GM18502 (cell line): ENCODE measurements at regions not wholly inside any gene's neighbourhood (a gene's known extent, or its start where the extent isn't known, plus 50 kb on each side); places are given as distances from the start of the nearest gene placed in this dataset.

Experiments used
- ATAC-seq: cut with Tn5 transposase; IDR thresholded peaks from one replicate; pipeline ENCODE4 v1.9.1; 2021; ENCODE audit warnings: mild to moderate bottlenecking; ENCODE audit not compliant: unreplicated experiment, poor library complexity

DNA sequence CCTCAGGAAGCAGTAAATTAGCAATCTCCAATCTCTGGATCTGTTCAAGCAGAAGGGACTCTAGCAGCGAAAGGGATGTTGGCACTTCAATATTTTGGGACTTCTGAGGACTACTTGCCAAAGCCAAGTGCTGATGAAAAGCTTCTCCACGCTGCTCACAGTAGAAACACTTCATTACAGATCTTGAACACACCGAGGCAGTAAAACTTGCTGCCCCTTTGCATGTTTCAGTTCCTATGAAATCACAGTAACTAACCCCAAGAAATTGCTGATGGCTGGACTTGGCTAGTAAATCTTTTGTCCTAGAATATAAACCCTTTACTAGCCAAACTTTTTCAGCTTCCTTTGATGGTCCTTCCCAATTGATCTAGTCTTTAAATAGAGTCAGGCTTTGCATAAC, 750.5 kb upstream of the GRM7 start:
- ATAC-seq: no peak

DNA sequence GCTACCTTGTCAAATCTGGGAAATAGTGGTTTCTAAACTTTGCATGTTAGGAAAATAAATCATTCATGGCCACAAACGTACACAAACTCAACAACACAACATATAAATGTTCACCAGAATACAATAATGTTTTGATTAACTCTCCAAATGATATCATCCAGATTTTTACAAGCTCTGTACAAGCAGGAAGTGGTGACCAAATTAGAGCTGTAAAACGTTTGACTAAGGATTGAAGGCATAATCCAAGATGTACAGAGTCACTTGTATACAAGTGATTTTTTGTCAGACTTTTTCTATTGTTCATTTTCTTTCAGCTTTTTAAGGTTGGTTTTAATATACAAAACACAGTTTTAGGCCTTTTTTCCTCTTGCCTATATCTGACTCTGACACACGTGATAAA, 748.4 kb upstream of the GRM7 start:
- no peak for ATAC-seq

GRCh38 chr3:6113338-6113737, 747.6 kb upstream of the GRM7 start:
- ATAC-seq: no peak

DNA sequence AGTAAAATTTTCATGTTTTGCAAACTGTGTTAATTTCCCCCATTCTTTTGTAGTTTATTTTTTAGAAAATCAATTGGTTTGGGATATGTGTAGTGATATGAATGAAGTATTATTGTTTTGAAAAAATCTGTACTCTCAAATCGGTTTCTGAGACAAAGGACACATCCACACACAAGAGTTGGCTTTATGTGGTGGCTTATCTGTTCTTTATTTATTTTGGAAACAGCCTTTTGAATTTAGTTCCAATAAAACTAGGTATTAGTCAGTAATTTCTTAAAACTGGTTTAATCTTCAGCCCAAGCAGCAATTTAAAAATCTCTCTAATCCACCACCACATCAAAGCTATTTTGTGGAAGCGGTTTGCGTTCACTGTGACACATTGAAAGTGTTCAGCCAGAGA, 741.5 kb upstream of the GRM7 start:
- no peak for ATAC-seq

DNA sequence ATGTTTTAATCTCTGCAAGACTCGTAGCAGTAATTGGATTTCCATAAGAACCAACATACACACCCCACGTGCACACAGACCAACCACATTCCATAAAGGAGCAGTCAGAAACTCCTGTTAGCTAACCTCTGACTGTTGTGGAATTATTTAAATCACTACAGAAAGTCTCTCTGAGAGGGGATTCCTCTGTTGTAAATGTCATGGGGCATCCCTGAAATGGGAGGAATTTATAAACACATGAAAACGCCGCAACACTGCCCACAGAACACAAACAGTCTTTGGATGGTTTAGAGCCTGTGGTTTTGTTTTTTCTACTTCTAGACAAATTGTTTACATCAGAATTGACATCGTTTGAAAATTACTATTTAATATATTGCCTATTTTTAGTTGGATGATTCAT, 740.1 kb upstream of the GRM7 start:
- no peak for ATAC-seq

GRCh38 chr3:6124875-6125274, 736.0 kb upstream of the GRM7 start:
- no peak for ATAC-seq

DNA sequence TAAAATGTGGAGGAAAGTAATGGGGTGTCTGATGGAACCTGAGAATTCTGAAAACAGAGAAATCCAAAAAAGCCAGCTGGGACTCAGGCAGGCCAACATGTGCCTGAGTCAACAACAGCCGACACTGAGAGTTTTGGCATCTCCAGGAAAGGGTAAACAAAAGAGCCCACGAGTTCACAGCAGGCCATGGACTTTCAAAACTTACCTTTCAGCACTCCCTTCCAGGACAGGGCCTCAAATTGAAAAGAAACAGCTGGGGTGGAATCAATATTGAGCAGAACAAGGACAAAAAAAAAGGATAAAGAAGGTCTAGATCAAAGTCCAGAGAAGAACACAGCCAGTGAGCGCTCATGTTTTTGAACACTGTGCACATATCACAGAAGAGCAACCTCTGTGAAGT, 735.4 kb upstream of the GRM7 start:
- ATAC-seq: no peak

DNA sequence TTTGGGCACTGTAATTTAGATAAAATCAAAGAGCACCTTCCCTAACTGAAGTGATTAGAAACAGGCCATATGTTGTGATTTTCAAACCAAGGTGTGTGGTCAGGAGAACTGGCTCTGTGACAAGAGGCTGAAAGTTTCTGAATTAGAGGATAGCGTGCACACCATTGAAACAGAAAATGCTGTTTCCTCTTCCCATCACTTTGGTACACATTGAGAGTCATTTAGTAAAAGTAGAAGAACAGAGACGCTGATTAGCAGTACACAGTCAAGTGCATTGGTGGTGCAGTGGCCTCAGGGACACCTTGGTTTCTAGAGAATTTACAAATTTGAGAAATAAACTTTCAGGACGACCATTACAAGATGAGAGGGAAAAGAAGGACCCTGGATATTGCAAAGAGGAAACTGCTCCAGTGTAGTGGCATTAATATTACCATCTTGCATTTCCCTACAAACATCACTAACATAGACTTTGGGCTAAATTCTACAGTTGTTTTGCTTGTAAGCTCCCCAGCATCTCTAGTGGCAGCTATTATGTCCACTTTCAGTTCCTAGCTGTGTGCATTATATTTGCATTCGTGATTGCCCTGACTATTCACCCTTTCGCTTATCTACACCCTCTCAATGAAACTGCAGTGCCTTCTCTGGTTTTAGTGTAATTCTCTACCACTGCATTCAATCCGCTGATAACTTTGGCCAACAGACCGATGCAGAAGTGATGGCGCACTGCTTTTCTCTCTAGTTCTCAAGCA, 728.1 kb upstream of the GRM7 start:
- no peak for ATAC-seq

DNA sequence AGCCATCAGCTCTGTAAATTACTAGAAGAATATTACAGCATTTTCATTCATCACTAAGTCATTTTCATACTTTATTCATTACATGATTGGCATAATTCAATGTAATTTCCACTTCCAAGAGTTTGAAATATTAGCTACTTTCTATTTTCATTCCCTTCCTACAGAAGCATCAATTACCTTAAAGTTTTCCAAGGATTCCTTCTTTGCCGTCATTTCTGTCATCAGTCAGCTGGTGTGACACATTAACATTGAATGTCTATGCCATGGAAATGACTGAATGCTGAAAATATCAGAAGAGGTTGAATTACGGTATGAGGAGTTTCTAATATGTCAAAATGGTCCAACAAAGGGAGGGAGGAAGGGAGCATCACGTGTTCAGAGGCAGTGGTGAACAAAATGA, 718.2 kb upstream of the GRM7 start:
- no peak for ATAC-seq

DNA sequence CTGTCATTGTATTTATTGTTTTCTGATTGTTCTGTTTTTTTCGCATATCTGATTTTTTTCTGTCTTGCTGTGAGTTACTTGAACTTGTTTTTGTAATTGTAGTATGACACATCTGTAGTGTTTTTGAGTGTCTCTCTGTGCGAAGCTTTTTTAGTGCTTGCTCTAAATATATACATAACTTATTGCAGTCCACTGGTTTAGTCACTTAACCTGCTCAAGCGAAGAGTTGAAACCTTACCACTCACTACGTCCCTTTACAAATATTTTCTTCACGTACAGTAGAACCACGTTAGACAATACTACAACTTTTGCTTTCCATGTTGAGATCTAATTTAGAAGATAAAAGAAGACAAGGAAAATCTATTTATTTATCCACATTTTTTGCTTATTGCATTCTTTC, 713.0 kb upstream of the GRM7 start:
- no peak for ATAC-seq

GRCh38 chr3:6155650-6156338, 705.1 kb upstream of the GRM7 start:
- ATAC-seq: no peak

- ATAC-seq: no peak
Observed at GRCh38 chr3:6165951-6166350, 695.0 kb upstream of the GRM7 start.

- ATAC-seq: no peak
Observed at GRCh38 chr3:6168256-6168655, 692.7 kb upstream of the GRM7 start.

- ATAC-seq: no peak
Observed at GRCh38 chr3:6172871-6173642, 687.9 kb upstream of the GRM7 start.

- no peak for ATAC-seq
Observed at GRCh38 chr3:6177417-6177816, 683.5 kb upstream of the GRM7 start.

- ATAC-seq: no peak
Observed at GRCh38 chr3:6179761-6180160, 681.2 kb upstream of the GRM7 start.

DNA sequence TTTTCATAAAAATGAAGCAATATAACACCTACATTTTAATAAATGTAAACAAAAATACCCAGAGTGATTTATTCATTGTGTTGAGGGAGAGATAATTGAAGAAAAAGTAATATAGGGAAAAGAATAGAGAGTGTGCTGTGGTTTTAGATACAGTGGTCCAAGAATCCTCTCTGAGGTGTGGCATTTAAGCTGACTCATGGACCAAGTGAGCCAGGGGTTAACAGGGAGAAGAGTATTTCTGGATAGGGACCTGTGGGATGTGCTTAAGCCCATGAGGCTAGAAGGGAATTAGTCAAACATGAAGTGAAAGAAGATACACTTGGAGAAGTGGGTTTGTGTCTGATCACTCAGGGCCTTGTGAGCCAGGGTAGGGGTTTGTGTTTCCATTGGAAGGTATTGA, 680.7 kb upstream of the GRM7 start:
- no peak for ATAC-seq

DNA sequence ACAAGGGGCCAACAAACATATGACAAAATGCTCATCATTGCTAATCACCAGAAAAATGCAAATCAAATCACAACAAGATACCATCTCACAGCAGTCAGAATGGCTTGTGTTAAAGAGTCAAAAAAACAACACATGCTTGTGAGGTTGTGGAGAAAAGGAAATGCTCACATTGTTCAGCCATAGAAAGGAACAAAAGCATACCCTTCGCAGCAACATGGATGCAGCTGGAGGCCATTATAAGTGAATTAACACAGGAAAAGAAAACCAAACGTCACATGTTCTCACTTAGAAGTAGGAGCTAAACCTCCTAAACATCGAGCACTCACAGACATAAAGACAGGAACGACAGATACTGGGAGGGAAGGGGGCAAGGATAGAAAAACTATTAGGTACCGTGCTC, 678.4 kb upstream of the GRM7 start:
- no peak for ATAC-seq

- ATAC-seq: no peak
Observed at GRCh38 chr3:6182909-6183308, 678.0 kb upstream of the GRM7 start.

DNA sequence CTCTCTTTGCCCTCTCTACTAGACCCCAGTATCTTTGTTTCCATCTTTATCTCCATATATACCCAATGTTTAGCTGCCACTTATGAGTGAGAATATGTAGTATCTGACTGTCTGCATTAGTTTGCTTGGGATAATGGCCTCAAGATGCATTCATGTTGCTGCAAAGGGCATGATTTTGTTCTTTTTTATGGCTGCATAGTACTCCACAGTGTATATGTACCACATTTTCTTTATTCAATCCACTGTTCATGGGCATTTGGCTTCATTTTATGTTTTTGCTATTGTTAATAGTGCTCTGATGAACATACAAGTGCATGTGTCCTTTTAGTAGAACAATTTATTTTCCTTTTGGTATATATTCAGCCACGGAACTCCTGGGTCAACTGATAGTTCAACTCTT, 671.5 kb upstream of the GRM7 start:
- no peak for ATAC-seq

- ATAC-seq: peak; percentile 43
Observed at GRCh38 chr3:6204891-6205290, 656.0 kb upstream of the GRM7 start.
